Mucosa of rectum (tissue), 2 donors: ENCODE measurements at regions not wholly inside any gene's neighbourhood (a gene's known extent, or its start where the extent isn't known, plus 50 kb on each side); places are given as distances from the start of the nearest gene placed in this dataset.
A peak's percentile ranks its signal among the peaks of the same experiment; 100 is the strongest.

ENCODE experiments used
- H3K27ac ChIP-seq, 2 donors: one replicate each; pipeline ENCODE4 v1.7.0; 2013; ENCODE audit warnings: inconsistent platforms in 2 of 2, low read depth in 2 of 2, low read length in 2 of 2
- H3K27me3 ChIP-seq, 2 donors: one replicate each; pipeline ENCODE4 v1.7.0; 2013; ENCODE audit warnings: low read length in 2 of 2; ENCODE audit not compliant: control insufficient read depth in 2 of 2, insufficient read depth in 2 of 2
- H3K36me3 ChIP-seq, 2 donors: one replicate each; pipeline ENCODE4 v1.7.0; 2013; ENCODE audit warnings: low read length in 2 of 2; ENCODE audit not compliant: control insufficient read depth in 2 of 2, insufficient read depth in 2 of 2
- H3K4me1 ChIP-seq, 2 donors: one replicate each; pipeline ENCODE4 v1.7.0; 2013; ENCODE audit warnings: low read length in 2 of 2, mild to moderate bottlenecking in 1 of 2; ENCODE audit not compliant: control insufficient read depth in 2 of 2, insufficient read depth in 2 of 2
- H3K4me3 ChIP-seq, 2 donors: one replicate each; pipeline ENCODE4 v1.7.0; 2013; ENCODE audit warnings: low read length in 2 of 2
- H3K9ac ChIP-seq, 2 donors: one replicate each; pipeline ENCODE4 v1.7.0; 2013; ENCODE audit warnings: low read length in 2 of 2, low read depth in 1 of 2, mild to moderate bottlenecking in 1 of 2
- H3K9me3 ChIP-seq, 2 donors: one replicate each; pipeline ENCODE4 v1.7.0; 2013; ENCODE audit warnings: low read length in 2 of 2; ENCODE audit not compliant: control insufficient read depth in 2 of 2
- donor health status: healthy.
- donor health status: Normal muscosa, but diverticular disease.

GRCh38 chr21:26784974-26785373 lies 60.2 kb downstream of the ADAMTS1 start:
- Histone ChIP-seq H3K36me3 (no peaks in the 10 kb centered on the region), H3K27me3 (no peaks in the 10 kb centered on the region), H3K27ac (no peak overlapping the region), H3K4me1 (no peaks in the 10 kb centered on the region), H3K9me3 (no peaks in the 10 kb centered on the region), H3K4me3 (no peak overlapping the region), H3K9ac (no peak overlapping the region)

- no peaks in the 10 kb centered on the region for H3K9me3 ChIP-seq
- no peak overlapping the region for H3K9ac ChIP-seq
- H3K4me1 ChIP-seq, result no peaks in the 10 kb centered on the region
- no peaks in the 10 kb centered on the region for H3K27me3 ChIP-seq
- H3K27ac ChIP-seq, result peak overlapping the region in 1 of 2 donors; percentile 32
- H3K36me3 ChIP-seq, result no peaks in the 10 kb centered on the region
- H3K4me3 ChIP-seq, result no peak overlapping the region
Observed at GRCh38 chr21:26783466-26784195, 61.6 kb downstream of the ADAMTS1 start.

GRCh38 chr21:26782747-26783146 lies 62.5 kb downstream of the ADAMTS1 start:
- no peaks in the 10 kb centered on the region for H3K4me1 ChIP-seq
- H3K27me3 ChIP-seq, result no peaks in the 10 kb centered on the region
- H3K36me3 ChIP-seq, result no peaks in the 10 kb centered on the region
- H3K9me3 ChIP-seq, result no peaks in the 10 kb centered on the region
- H3K4me3 ChIP-seq, result no peak overlapping the region
- peak overlapping the region in 1 of 2 donors; percentile 24 for H3K27ac ChIP-seq
- no peak overlapping the region for H3K9ac ChIP-seq

- Histone ChIP-seq H3K36me3 (no peaks in the 10 kb centered on the region), H3K4me1 (no peaks in the 10 kb centered on the region), H3K27me3 (no peaks in the 10 kb centered on the region), H3K9ac (no peak overlapping the region), H3K4me3 (no peak overlapping the region), H3K9me3 (no peaks in the 10 kb centered on the region), H3K27ac (peak overlapping the region in 1 of 2 donors; percentile 24)
Observed at GRCh38 chr21:26782331-26782730, 62.9 kb downstream of the ADAMTS1 start.

GRCh38 chr21:26781331-26781730 lies 63.9 kb downstream of the ADAMTS1 start:
- no peak overlapping the region for H3K27ac ChIP-seq
- H3K4me3 ChIP-seq, result no peak overlapping the region
- no peaks in the 10 kb centered on the region for H3K27me3 ChIP-seq
- H3K9me3 ChIP-seq, result no peaks in the 10 kb centered on the region
- no peaks in the 10 kb centered on the region for H3K4me1 ChIP-seq
- H3K9ac ChIP-seq, result no peak overlapping the region
- H3K36me3 ChIP-seq, result no peaks in the 10 kb centered on the region

- no peak overlapping the region for H3K4me3 ChIP-seq
Observed at GRCh38 chr21:26777166-26777565, 68.0 kb downstream of the ADAMTS1 start.

GRCh38 chr21:26776310-26777021 lies 68.7 kb downstream of the ADAMTS1 start:
- Histone ChIP-seq H3K27me3 (no peaks in the 10 kb centered on the region), H3K9me3 (no peaks in the 10 kb centered on the region), H3K9ac (no peak overlapping the region), H3K36me3 (no peaks in the 10 kb centered on the region), H3K4me3 (no peak overlapping the region), H3K4me1 (no peaks in the 10 kb centered on the region), H3K27ac (no peak overlapping the region)

More at GRCh38 chr21:26777166-26777565, 68.0 kb downstream of the ADAMTS1 start:
- no peak overlapping the region for H3K27ac ChIP-seq
- H3K4me1 ChIP-seq, result no peaks in the 10 kb centered on the region
- no peak overlapping the region for H3K9ac ChIP-seq
- H3K9me3 ChIP-seq, result no peaks in the 10 kb centered on the region
- H3K27me3 ChIP-seq, result no peaks in the 10 kb centered on the region
- H3K36me3 ChIP-seq, result no peaks in the 10 kb centered on the region

GRCh38 chr21:26773058-26773457 lies 72.2 kb downstream of the ADAMTS1 start:
- Histone ChIP-seq H3K4me1 (no peaks in the 10 kb centered on the region), H3K4me3 (no peak overlapping the region), H3K9ac (no peak overlapping the region), H3K9me3 (no peaks in the 10 kb centered on the region), H3K27me3 (no peaks in the 10 kb centered on the region), H3K36me3 (no peaks in the 10 kb centered on the region), H3K27ac (no peak overlapping the region)

- Histone ChIP-seq H3K4me1 (no peaks in the 10 kb centered on the region), H3K27ac (no peak overlapping the region), H3K9ac (no peak overlapping the region), H3K36me3 (no peaks in the 10 kb centered on the region), H3K9me3 (no peaks in the 10 kb centered on the region), H3K27me3 (no peaks in the 10 kb centered on the region), H3K4me3 (no peak overlapping the region)
Observed at GRCh38 chr21:26769613-26770188, 75.5 kb downstream of the ADAMTS1 start.

GRCh38 chr21:26766826-26767325 lies 78.3 kb downstream of the ADAMTS1 start:
- Histone ChIP-seq H3K9ac (no peak overlapping the region), H3K4me3 (no peak overlapping the region), H3K4me1 (no peaks in the 10 kb centered on the region), H3K27ac (no peak overlapping the region), H3K27me3 (no peaks in the 10 kb centered on the region), H3K9me3 (no peaks in the 10 kb centered on the region), H3K36me3 (no peaks in the 10 kb centered on the region)
